Cardiac fibroblast (primary cell): ENCODE measurements at regions not wholly inside any gene's neighbourhood (a gene's known extent, or its start where the extent isn't known, plus 50 kb on each side); places are given as distances from the start of the nearest gene placed in this dataset.
"Not testable (repeated sequence)": the region's sequence is repeated elsewhere in the genome, so short reads cannot be mapped to it uniquely, and the experiment has no call there.

Experiments used
- DNase-seq, 2 donors: peaks; one replicate each; pipeline versions ENCODE4 v3.0.0 to v3.0.0-alpha.2; 2010; ENCODE audit warnings: low read depth in 2 of 2
- H3K4me3 ChIP-seq, 2 donors: replicated peaks in 1 of 2; 1 replicate in 1 of 2; 2 replicates in 1 of 2; pipeline ENCODE4 v1.5.1; 2011; ENCODE audit warnings: low read depth in 2 of 2, low read length in 2 of 2, mild to moderate bottlenecking in 2 of 2, moderate library complexity in 1 of 2
- TF ChIP-seq, protein P1 (sequence below): IDR thresholded peaks from one replicate; pipeline ENCODE4 v1.5.1; 2011; ENCODE audit warnings: low read depth, mild to moderate bottlenecking, low read length, inconsistent platforms

DNA sequence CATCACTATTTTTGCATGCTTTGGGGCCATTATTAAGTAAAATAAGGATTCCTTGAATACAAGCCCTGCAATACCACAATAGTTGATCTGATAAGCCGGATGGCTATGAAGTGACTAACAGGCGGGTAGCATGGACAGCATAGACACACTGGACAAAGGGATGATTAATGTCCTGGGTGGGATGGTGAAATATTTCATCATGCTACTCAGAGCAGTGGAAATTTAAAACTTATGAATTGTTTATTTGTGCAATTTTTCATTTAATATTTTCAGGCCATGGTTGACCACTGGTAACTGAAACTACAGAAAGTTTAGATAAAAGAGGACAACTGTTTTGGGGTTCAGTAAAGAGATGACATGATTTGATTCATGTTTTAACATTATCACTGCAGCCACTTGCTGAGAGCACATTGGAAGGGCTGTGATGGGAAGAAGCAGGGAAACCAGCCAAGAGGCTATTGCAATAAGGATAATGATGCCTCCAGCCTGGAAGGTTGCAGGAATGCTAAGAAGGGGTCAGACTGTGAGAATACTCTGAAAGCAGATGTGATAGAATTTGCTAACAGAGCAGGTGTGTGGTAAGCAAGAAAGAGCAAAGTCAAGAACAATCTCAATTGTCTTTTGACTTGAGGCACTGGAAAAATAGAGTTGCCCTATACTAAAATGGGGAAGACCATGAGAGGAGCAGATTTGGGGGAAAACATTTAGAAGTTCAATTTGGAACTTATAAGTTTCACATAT, 62.5 kb upstream of the TNFSF4 start:
- peak; percentile 86 to 97 for DNase-seq
- H3K4me3 ChIP-seq, result no peak overlapping the region
- TF ChIP-seq, protein P1, sequence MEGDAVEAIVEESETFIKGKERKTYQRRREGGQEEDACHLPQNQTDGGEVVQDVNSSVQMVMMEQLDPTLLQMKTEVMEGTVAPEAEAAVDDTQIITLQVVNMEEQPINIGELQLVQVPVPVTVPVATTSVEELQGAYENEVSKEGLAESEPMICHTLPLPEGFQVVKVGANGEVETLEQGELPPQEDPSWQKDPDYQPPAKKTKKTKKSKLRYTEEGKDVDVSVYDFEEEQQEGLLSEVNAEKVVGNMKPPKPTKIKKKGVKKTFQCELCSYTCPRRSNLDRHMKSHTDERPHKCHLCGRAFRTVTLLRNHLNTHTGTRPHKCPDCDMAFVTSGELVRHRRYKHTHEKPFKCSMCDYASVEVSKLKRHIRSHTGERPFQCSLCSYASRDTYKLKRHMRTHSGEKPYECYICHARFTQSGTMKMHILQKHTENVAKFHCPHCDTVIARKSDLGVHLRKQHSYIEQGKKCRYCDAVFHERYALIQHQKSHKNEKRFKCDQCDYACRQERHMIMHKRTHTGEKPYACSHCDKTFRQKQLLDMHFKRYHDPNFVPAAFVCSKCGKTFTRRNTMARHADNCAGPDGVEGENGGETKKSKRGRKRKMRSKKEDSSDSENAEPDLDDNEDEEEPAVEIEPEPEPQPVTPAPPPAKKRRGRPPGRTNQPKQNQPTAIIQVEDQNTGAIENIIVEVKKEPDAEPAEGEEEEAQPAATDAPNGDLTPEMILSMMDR, result no peak

DNA sequence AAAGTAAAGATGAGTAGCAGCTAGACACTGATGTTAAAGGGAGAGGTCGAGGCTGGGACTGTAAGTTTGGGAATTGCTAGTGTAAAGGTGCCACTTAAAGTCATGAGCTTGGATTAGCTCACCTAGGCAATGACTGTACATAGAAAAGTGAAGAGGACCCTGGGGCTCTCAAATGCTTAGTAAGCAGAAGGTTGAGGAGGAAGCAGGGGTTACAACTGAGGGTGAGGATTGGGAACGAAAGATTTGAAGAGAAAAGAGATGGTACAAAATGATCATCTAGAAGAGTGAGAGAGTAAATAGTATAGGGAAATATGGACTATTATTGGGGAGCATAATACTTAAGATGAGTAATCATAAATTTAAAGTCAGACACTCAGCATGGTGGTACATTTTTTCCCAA, 63.1 kb upstream of the TNFSF4 start:
- no peak overlapping the region for H3K4me3 ChIP-seq
- DNase-seq, result no peak
- TF ChIP-seq, protein P1, result no peak

DNA sequence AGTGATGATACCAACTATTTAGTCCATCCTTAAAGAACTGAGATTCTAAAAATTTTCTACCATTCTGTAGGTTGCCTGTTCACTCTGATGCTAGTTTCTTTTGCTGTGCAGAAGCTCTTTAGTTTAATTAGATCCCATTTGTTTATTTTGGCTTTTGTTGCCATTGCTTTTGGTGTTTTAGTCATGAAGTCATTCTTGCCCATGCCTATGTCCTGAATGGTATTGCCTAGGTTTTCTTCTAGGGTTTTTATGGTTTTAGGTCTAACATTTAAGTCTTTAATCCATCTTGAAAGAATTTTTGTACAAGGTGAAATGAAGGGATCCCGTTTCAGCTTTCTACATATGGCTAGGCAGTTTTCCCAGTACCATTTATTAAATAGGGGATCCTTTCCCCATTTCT, 63.9 kb upstream of the TNFSF4 start:
- not testable (repeated sequence) for DNase-seq, H3K4me3 ChIP-seq

DNA sequence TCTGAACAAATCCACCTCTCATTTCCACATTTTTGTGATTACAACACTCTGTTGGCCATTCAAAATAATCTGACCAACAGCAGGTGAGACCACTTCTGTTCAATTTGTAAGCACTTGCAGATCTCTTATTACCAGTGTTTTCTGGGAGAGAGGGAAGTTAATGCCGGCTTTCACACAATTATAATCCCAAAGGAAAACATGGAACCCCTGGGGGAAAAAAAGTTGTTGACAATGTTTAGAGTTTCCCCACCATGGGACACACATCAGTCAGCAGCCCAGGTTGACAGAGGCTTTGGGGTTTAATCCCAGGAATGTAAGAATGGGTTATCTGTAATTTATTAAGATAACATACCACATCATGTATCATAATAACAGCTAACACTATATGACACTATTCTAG, 68.4 kb upstream of the TNFSF4 start:
- H3K4me3 ChIP-seq, result no peak overlapping the region
- no peak for DNase-seq
- TF ChIP-seq, protein P1, result no peak

DNA sequence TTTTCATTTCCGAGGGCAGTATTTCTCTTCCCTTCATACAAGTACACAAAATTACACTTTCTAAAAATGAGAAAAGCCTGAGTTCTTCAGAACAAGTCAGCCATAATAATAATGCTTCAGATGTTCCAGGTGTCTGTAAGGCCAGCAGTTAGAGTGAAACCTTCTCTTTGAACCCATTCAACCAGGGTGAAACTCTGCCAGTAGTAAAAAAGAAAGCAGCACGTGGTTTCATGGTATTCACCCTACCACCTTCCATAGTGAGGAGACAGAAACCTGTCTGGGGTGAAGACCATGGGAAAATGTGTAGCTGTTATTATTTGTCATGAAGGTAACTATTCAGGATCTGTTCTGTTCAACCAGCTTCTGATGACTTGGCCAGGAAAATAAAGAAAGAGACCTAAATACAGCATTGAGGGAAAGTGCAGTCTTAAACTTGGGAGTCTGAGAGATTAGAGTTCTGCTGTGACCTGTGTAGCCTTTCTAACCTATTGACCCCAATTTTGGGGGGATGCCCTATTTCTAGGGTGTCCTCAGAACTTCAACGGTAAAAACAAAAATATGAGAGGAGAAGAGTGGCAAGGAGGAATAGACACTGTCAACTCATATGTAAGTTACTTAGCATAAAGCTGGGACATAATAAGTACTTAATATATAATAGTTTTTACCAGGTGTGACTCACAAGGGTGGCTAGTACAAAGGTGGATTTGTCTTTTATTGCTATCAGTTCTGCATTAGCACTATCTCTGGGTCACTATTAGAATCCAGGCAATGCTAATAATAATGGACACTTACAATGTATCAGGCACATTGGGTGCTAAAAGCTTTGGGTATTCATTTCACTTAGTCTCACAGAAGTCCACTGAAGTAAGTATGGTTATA, 70.0 kb upstream of the TNFSF4 start:
- H3K4me3 ChIP-seq, result no peak overlapping the region
- TF ChIP-seq, protein P1, result no peak
- DNase-seq, result no peak

DNA sequence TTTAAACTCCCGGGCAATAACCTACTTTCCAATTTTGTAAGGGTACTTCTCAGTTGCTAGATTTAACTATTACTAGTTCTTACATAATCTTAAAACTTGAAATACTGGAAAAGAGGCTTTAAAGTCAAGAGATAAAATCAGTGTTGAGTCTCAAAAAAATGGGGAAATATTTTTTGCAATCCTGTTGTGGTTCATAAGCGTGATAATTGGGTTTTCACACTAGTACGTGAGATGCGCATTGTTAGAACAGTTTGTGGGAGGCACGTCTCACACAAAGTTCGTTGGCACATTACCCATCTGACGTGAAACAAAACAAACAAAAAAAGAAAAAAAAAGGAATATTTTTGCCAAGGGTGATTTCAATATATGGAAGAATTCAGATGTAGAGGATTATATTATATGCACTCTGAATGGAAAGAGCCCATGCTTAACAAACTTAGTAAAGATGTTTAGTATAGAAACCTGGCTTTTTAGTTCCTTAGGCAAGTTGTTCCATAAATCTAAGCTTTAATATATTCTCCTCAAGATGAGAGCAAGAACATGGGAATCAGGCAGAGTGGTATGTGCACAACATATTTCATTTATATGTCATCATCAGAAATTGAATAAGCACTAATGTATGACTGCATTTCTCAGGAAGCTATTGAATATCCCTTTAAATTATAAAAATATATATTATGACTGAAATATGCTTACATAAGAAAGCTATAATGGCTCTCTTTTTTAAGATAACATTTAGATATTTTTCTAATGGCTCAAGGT, 73.9 kb upstream of the TNFSF4 start:
- TF ChIP-seq, protein P1, result no peak
- no peak overlapping the region for H3K4me3 ChIP-seq
- DNase-seq, result peak in 1 of 2 donors; percentile 58

DNA sequence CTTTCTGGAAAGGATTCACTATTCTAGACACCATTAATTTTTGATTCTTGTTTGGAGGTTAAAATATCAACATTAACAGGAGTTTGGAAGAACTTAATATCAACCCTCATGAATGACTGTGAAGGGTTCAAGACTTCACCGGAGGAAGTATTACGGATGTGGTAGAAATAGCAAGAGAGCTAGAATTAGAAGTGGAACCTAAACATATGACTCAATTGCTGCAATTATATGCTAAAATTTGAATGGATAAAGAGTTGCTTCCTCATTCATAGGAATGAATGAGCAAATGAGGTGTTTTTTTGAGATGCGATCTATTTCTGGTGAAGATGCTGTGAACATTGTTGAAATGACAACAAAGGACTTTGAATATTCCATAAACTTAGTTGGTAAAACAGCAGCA, 77.9 kb upstream of the TNFSF4 start:
- TF ChIP-seq, protein P1, result no peak
- H3K4me3 ChIP-seq, result no peak overlapping the region
- no peak for DNase-seq
